H9 (cell line): ENCODE measurements at regions not wholly inside any gene's neighbourhood (a gene's known extent, or its start where the extent isn't known, plus 50 kb on each side); places are given as distances from the start of the nearest gene placed in this dataset.
A peak's percentile ranks its signal among the peaks of the same experiment; 100 is the strongest.

ENCODE experiments used
- DNase-seq: peaks from one replicate; pipeline ENCODE4 v3.0.0-alpha.2; 2017
- H2AFZ ChIP-seq: one replicate; pipeline ENCODE4 v1.6.1; 2013; ENCODE audit warnings: mild to moderate bottlenecking, low read length, control low read depth, moderate library complexity
- H2AK5ac ChIP-seq: 2 replicates; pipeline ENCODE4 v1.6.1; 2013; ENCODE audit warnings: low read length, control low read depth, mixed read lengths; ENCODE audit not compliant: insufficient read length
- H2BK120ac ChIP-seq: one replicate; pipeline ENCODE4 v1.6.1; 2013; ENCODE audit warnings: low read depth, mild to moderate bottlenecking, low read length, control low read depth, inconsistent platforms; ENCODE audit not compliant: poor library complexity, severe bottlenecking
- H2BK12ac ChIP-seq: 2 replicates; pipeline ENCODE4 v1.6.1; 2013; ENCODE audit warnings: low read length, control low read depth, mixed read lengths, low read depth; ENCODE audit not compliant: insufficient read length
- H2BK15ac ChIP-seq: 2 replicates; pipeline ENCODE4 v1.6.1; 2013; ENCODE audit warnings: low read depth, low read length, control low read depth
- H2BK20ac ChIP-seq: one replicate; pipeline ENCODE4 v1.6.1; 2013; ENCODE audit warnings: low read depth, mild to moderate bottlenecking, low read length, control low read depth, inconsistent platforms; ENCODE audit not compliant: poor library complexity, severe bottlenecking
- H2BK5ac ChIP-seq: 2 replicates; pipeline ENCODE4 v1.6.1; 2013; ENCODE audit warnings: low read length, control low read depth, mixed read lengths; ENCODE audit not compliant: insufficient read length
- H3K14ac ChIP-seq: 2 replicates; pipeline ENCODE4 v1.6.1; 2013; ENCODE audit warnings: low read length, control low read depth; ENCODE audit not compliant: insufficient read depth
- H3K18ac ChIP-seq: 2 replicates; pipeline ENCODE4 v1.6.1; 2013; ENCODE audit warnings: low read depth, mild to moderate bottlenecking, mixed read lengths, low read length, control low read depth; ENCODE audit not compliant: insufficient read length
- H3K23ac ChIP-seq: 2 replicates; pipeline ENCODE4 v1.6.1; 2013; ENCODE audit warnings: low read length, control low read depth, mixed read lengths, low read depth; ENCODE audit not compliant: insufficient read length
- H3K23me2 ChIP-seq: 2 replicates; pipeline ENCODE4 v1.6.1; 2013; ENCODE audit warnings: low read depth, mild to moderate bottlenecking, mixed read lengths, low read length, control low read depth; ENCODE audit not compliant: insufficient read length, poor library complexity, severe bottlenecking
- H3K27ac ChIP-seq: 2 replicates; pipeline ENCODE4 v1.5.1; 2013; ENCODE audit warnings: low read length, control low read depth, mixed read lengths, low read depth; ENCODE audit not compliant: insufficient read length
- H3K27me3 ChIP-seq: 2 replicates; pipeline ENCODE4 v1.6.1; 2013; ENCODE audit warnings: low read length, control low read depth, inconsistent platforms; ENCODE audit not compliant: insufficient read depth
- H3K4ac ChIP-seq: 2 replicates; pipeline ENCODE4 v1.6.1; 2013; ENCODE audit warnings: low read depth, mild to moderate bottlenecking, control low read depth, inconsistent platforms, low read length, moderate library complexity
- H3K4me1 ChIP-seq: 2 replicates; pipeline ENCODE4 v1.6.1; 2013; ENCODE audit warnings: low read length, control low read depth, inconsistent platforms; ENCODE audit not compliant: insufficient read depth
- H3K4me2 ChIP-seq: 2 replicates; pipeline ENCODE4 v1.6.1; 2013; ENCODE audit warnings: low read length, control low read depth, mixed read lengths; ENCODE audit not compliant: insufficient read length, insufficient read depth
- H3K56ac ChIP-seq: 2 replicates; pipeline ENCODE4 v1.6.1; 2013; ENCODE audit warnings: low read depth, mild to moderate bottlenecking, mixed read lengths, low read length, control low read depth; ENCODE audit not compliant: insufficient read length
- H3K79me1 ChIP-seq: 2 replicates; pipeline ENCODE4 v1.6.1; 2013; ENCODE audit warnings: low read depth, mild to moderate bottlenecking, moderate library complexity, low read length, control low read depth, inconsistent platforms; ENCODE audit not compliant: insufficient read depth, poor library complexity, severe bottlenecking
- H3K79me2 ChIP-seq: 2 replicates; pipeline ENCODE4 v1.6.1; 2013; ENCODE audit warnings: low read length, control low read depth, inconsistent platforms; ENCODE audit not compliant: insufficient read depth
- H3K9ac ChIP-seq: 2 replicates; pipeline ENCODE4 v1.6.1; 2013; ENCODE audit warnings: low read length, control low read depth, mixed read lengths; ENCODE audit not compliant: insufficient read length; ENCODE audit errors: extremely low read depth
- H3K9me3 ChIP-seq: one replicate; pipeline ENCODE4 v1.6.1; 2013; ENCODE audit warnings: low read depth, low read length, inconsistent platforms; ENCODE audit not compliant: control insufficient read depth
- H3T11ph ChIP-seq: one replicate; pipeline ENCODE4 v1.6.1; 2013; ENCODE audit warnings: mild to moderate bottlenecking, low read length, control low read depth, inconsistent platforms
- H4K20me1 ChIP-seq: one replicate; pipeline ENCODE4 v1.6.1; 2013; ENCODE audit not compliant: control insufficient read depth, insufficient read length, insufficient read depth
- H4K5ac ChIP-seq: 2 replicates; pipeline ENCODE4 v1.6.1; 2013; ENCODE audit warnings: low read depth, mild to moderate bottlenecking, mixed read lengths, low read length, control low read depth; ENCODE audit not compliant: insufficient read length
- H4K8ac ChIP-seq: replicated peaks from 2 replicates; pipeline ENCODE4 v1.6.1; 2013; ENCODE audit warnings: low read length, control low read depth, mixed read lengths, low read depth; ENCODE audit not compliant: insufficient read length
- H4K91ac ChIP-seq: 2 replicates; pipeline ENCODE4 v1.6.1; 2013; ENCODE audit warnings: low read depth, mild to moderate bottlenecking, moderate library complexity, mixed read lengths, low read length, control low read depth; ENCODE audit not compliant: insufficient read length
- H3K27ac Mint-ChIP-seq, 3 experiments: 2 replicates in 2 of 3; 3 replicates in 1 of 3; pipeline ENCODE4 v1.8.0; 2020 to 2021; ENCODE audit warnings: mixed read lengths in 3 of 3, mild to moderate bottlenecking in 1 of 3, moderate library complexity in 1 of 3
- H3K27me3 Mint-ChIP-seq: 2 replicates; pipeline ENCODE4 v1.8.0; 2021; ENCODE audit warnings: low read depth, mild to moderate bottlenecking, moderate library complexity, mixed read lengths
- H3K36me3 Mint-ChIP-seq, 3 experiments: 2 replicates in 2 of 3; 3 replicates in 1 of 3; pipeline ENCODE4 v1.8.0; 2020 to 2021; ENCODE audit warnings: low read depth in 3 of 3, mixed read lengths in 3 of 3; ENCODE audit not compliant: insufficient read depth in 1 of 3
- H3K4me1 Mint-ChIP-seq, 2 experiments: 2 replicates each; pipeline ENCODE4 v1.8.0; 2020; ENCODE audit warnings: mixed read lengths in 2 of 2
- H3K4me3 Mint-ChIP-seq, 2 experiments: 2 replicates in 1 of 2; 3 replicates in 1 of 2; pipeline ENCODE4 v1.8.0; 2020 to 2021; ENCODE audit warnings: mild to moderate bottlenecking in 2 of 2, mixed read lengths in 2 of 2, moderate library complexity in 1 of 2
- H3K9me3 Mint-ChIP-seq, 2 experiments: 2 replicates in 1 of 2; 3 replicates in 1 of 2; pipeline ENCODE4 v1.8.0; 2020; ENCODE audit warnings: mild to moderate bottlenecking in 2 of 2, mixed read lengths in 2 of 2, moderate library complexity in 1 of 2
- WGBS: extraction: QIAGEN DNeasy Blood & Tissue Kit; methylation state at CpG from one replicate; pipeline ENCODE4 v1.1.7; 2013; ENCODE audit warnings: missing lambda C conversion rate, low lambda C conversion rate, mixed read lengths; ENCODE audit not compliant: insufficient read length; ENCODE audit errors: extremely low coverage; 5-methylcytosine and 5-hydroxymethylcytosine counted together
- TF ChIP-seq, protein P1 (sequence below): fragments of 200-600 bp; sonication (generic); conservative IDR thresholded peaks from 3 replicates; pipeline ENCODE4 v1.8.0; 2021; ENCODE audit warnings: antibody characterized with exemption, mild to moderate bottlenecking

- Histone ChIP-seq H3K18ac (no peak overlapping the region), H3K79me2 (no peaks in the 10 kb centered on the region), H3K79me1 (no peaks in the 10 kb centered on the region), H2BK15ac (no peak overlapping the region), H2AK5ac (no peak overlapping the region), H3K4me2 (no peak overlapping the region), H2AFZ (peak overlapping the region; percentile 77), H3K4ac (no peak overlapping the region), H4K20me1 (no peaks in the 10 kb centered on the region), H2BK20ac (no peak overlapping the region), H3K9me3 (no peaks in the 10 kb centered on the region), H3T11ph (no peak overlapping the region), H3K27me3 (no peaks in the 10 kb centered on the region), H2BK12ac (no peak overlapping the region), H2BK5ac (no peak overlapping the region), H3K9ac (no peak overlapping the region), H3K27ac (no peak overlapping the region), H4K91ac (no peak overlapping the region), H4K5ac (no peak overlapping the region), H3K23ac (no peak overlapping the region), H3K4me1 (peaks cover 2% of the 10 kb centered on the region; the same call in 1 of the 2 replicates), H2BK120ac (no peak overlapping the region), H3K56ac (no peak overlapping the region), H3K14ac (no peak overlapping the region), H3K23me2 (no peaks in the 10 kb centered on the region), H4K8ac (no peak overlapping the region)
- Mint-ChIP-seq H3K9me3 (no peaks in the 10 kb centered on the region; a peak in 1 of 5 replicates), H3K4me3 (no peak overlapping the region), H3K4me1 (peaks cover 8 to 9% of the 10 kb centered on the region in 2 experiments), H3K27ac (peak overlapping the region in 1 of 3 experiments; percentile 37; a peak in 1 of 7 replicates), H3K27me3 (no peaks in the 10 kb centered on the region), H3K36me3 (no peaks in the 10 kb centered on the region; a peak in 1 of 7 replicates)
- TF ChIP-seq, protein P1, sequence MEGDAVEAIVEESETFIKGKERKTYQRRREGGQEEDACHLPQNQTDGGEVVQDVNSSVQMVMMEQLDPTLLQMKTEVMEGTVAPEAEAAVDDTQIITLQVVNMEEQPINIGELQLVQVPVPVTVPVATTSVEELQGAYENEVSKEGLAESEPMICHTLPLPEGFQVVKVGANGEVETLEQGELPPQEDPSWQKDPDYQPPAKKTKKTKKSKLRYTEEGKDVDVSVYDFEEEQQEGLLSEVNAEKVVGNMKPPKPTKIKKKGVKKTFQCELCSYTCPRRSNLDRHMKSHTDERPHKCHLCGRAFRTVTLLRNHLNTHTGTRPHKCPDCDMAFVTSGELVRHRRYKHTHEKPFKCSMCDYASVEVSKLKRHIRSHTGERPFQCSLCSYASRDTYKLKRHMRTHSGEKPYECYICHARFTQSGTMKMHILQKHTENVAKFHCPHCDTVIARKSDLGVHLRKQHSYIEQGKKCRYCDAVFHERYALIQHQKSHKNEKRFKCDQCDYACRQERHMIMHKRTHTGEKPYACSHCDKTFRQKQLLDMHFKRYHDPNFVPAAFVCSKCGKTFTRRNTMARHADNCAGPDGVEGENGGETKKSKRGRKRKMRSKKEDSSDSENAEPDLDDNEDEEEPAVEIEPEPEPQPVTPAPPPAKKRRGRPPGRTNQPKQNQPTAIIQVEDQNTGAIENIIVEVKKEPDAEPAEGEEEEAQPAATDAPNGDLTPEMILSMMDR = no peak
- DNase-seq = no peak
- WGBS = no CpG with 5 or more reads among the region's 9 CpGs
These were observed 126.4 kb upstream of the SLC45A1 start for GRCh38 chr1:8191474-8191873.
